ENCODE measurements at regions not wholly inside any gene's neighbourhood (a gene's known extent, or its start where the extent isn't known, plus 50 kb on each side); places are given as distances from the start of the nearest gene placed in this dataset.

DNA sequence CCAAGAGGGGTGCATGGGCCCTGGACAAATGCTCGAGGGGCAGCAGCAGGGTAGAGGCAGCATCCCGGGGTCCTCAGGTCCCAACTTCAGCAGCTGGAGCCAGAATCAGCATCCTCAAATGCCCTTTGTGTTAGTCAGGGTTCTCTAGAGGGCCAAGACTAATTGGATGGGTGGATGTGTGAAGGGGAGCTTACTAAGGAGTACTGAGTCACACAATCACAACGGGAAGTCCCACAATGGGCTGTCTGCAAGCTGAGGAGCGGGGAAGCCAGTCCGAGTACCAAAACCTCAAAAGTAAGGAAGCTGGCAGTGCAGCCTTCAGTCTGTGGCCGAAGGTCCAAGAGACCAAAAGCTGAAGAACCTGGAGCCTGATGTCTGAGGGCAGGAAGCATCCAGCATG is 162.9 kb upstream of the TCERG1L start:
- H3K4me1 ChIP-seq (ENCODE audit: control insufficient read depth, insufficient read depth, low read length), result peaks cover 14% of the 10 kb centered on the region
- no peak overlapping the region for H3K4me3 ChIP-seq (ENCODE audit: low read depth, low read length)
- no peaks in the 10 kb centered on the region for H3K36me3 ChIP-seq (ENCODE audit: control insufficient read depth, insufficient read depth, low read length)
- no peaks in the 10 kb centered on the region for H3K27me3 ChIP-seq (ENCODE audit: control insufficient read depth, insufficient read depth, low read length)
- DNase-seq (ENCODE audit: low read depth in 4 of 6, low spot score in 6 of 6), result no peak
- H3K27ac ChIP-seq (ENCODE audit: low read depth, low read length), result no peak overlapping the region
- 84% methylated on average over 6 of the region's 6 CpGs for WGBS (ENCODE audit: insufficient coverage)
- no peaks in the 10 kb centered on the region for H3K9me3 ChIP-seq (ENCODE audit: control insufficient read depth, insufficient read depth, low read length)

DNA sequence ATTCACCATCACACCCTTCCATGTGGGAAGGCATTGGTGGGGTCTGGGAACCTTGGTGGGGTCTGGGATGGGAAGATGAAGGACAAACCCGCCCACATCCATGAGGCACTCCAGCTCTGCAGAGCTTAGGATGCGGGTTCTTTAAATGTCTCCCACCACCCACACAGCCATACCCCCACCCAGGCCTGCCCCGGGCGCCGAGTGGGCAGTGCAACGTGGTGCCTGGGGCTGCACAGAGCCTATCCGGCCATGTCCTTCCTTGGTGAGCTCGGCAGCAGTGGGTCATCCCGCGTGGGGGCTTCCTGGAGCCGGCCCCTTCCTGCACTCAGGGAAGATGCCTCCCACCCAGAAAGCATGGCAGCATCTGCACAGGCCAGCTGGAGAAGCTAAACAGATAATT is 163.5 kb upstream of the TCERG1L start:
- Histone ChIP-seq H3K9me3 (ENCODE audit: control insufficient read depth, insufficient read depth, low read length) (no peaks in the 10 kb centered on the region), H3K27me3 (ENCODE audit: control insufficient read depth, insufficient read depth, low read length) (no peaks in the 10 kb centered on the region), H3K4me3 (ENCODE audit: low read depth, low read length) (no peak overlapping the region), H3K36me3 (ENCODE audit: control insufficient read depth, insufficient read depth, low read length) (no peaks in the 10 kb centered on the region), H3K27ac (ENCODE audit: low read depth, low read length) (no peak overlapping the region), H3K4me1 (ENCODE audit: control insufficient read depth, insufficient read depth, low read length) (peaks cover 14% of the 10 kb centered on the region)
- DNase-seq (ENCODE audit: low read depth in 4 of 6, low spot score in 6 of 6), result no peak
- WGBS (ENCODE audit: insufficient coverage), result 69% methylated on average over 9 of the region's 11 CpGs

DNA sequence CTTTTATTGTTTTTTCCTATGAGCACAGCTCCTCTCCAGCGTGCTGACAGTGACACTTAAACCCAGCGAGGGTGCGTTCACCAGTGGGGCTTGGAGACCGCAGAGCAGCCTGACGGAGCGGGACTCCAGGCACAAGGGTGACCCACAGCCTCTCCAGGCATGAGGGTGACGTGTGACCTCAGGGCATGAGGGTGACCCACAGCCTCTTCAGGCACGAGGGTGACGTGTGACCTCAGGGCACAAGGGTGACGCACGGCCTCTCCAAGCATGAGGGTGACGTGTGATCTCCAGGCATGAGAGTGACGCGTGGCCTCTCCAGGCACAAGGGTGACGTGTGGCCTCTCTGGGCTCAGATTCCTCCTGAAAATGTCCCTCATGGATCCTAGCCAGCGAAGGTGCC is 164.3 kb upstream of the TCERG1L start:
- no peak for DNase-seq (ENCODE audit: low read depth in 4 of 6, low spot score in 6 of 6)
- 84% methylated on average over 16 of the region's 16 CpGs for WGBS (ENCODE audit: insufficient coverage)
- no peaks in the 10 kb centered on the region for H3K27me3 ChIP-seq (ENCODE audit: control insufficient read depth, insufficient read depth, low read length)

DNA sequence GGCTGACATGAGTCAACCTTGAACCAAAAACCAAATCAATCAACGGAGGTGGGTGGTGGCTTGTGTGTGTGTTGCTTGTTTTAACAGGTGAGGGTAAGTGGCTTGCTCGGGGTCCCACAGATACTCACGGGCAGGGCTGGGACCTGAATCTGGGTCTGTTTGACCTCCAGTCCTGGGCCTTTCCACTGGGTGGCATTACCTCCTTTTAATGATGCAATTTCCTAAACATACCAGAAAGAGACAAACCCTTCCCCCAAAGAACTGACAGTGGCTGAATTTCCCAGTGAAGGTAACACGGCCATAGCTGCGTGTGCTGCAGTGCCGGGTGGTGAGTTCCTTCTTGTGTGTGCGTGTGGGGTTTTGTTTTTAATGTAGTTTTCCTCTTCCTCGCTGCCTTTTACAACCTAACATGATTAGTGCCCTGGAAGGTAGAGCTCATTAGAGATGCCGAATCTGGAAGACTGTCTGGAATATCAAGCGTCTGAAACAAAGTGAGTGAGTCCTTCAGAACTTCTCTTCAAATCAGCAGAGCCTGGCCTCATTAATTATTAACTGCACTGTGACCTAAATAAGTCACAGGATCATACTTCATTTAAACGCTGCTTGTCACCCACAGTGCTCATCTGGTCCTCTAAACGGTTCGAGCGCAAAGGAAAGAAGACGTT is 166.1 kb upstream of the TCERG1L start:
- Histone ChIP-seq H3K27me3 (ENCODE audit: control insufficient read depth, insufficient read depth, low read length) (no peaks in the 10 kb centered on the region), H3K4me1 (ENCODE audit: control insufficient read depth, insufficient read depth, low read length) (peaks cover 19% of the 10 kb centered on the region), H3K4me3 (ENCODE audit: low read depth, low read length) (no peak overlapping the region), H3K27ac (ENCODE audit: low read depth, low read length) (no peak overlapping the region), H3K36me3 (ENCODE audit: control insufficient read depth, insufficient read depth, low read length) (no peaks in the 10 kb centered on the region), H3K9me3 (ENCODE audit: control insufficient read depth, insufficient read depth, low read length) (no peaks in the 10 kb centered on the region)
- peak in 2 of 6 donors; percentile 9 to 64 for DNase-seq (ENCODE audit: low read depth in 4 of 6, low spot score in 6 of 6)
- 63% methylated on average over 3 of the region's 15 CpGs for WGBS (ENCODE audit: insufficient coverage)

More for the DNA sequence above, 164.3 kb upstream of the TCERG1L start:
- Histone ChIP-seq H3K4me3 (ENCODE audit: low read depth, low read length) (no peak overlapping the region), H3K27ac (ENCODE audit: low read depth, low read length) (no peak overlapping the region), H3K36me3 (ENCODE audit: control insufficient read depth, insufficient read depth, low read length) (no peaks in the 10 kb centered on the region), H3K9me3 (ENCODE audit: control insufficient read depth, insufficient read depth, low read length) (no peaks in the 10 kb centered on the region), H3K4me1 (ENCODE audit: control insufficient read depth, insufficient read depth, low read length) (peaks cover 15% of the 10 kb centered on the region)

DNA sequence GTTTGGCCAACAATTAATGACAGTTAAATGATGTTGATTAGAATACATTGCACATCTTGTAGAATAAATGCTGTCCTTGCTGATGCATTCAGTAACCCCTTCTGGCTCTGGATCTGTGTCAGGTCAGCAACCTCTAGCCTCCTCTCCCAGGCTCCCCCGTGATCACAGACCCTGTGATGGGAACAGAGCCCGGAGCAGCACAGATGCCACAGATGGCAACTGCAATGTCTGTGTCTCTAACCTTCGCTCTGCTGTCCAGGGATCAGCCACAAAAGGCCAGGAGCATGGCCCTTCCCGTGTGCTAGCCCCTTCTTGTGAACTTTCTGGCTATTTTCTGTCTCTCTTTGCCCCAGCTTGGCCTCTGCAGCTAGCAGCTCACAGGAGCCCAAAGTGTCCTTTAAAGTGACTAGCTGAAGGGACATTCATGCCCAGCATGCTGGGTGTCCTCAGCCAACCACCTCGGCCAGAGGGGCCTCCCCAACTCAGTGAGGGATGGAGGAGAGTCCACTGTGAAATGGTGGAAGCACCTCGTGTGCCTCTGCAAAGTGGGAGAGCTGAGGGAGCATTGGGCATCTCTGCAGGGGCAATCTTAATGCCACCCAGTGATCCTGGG is 167.0 kb upstream of the TCERG1L start:
- no peak for DNase-seq (ENCODE audit: low read depth in 4 of 6, low spot score in 6 of 6)
- H3K27me3 ChIP-seq (ENCODE audit: control insufficient read depth, insufficient read depth, low read length), result no peaks in the 10 kb centered on the region
- no peaks in the 10 kb centered on the region for H3K36me3 ChIP-seq (ENCODE audit: control insufficient read depth, insufficient read depth, low read length)
- H3K27ac ChIP-seq (ENCODE audit: low read depth, low read length), result no peak overlapping the region
- 50% methylated on average over 6 of the region's 6 CpGs for WGBS (ENCODE audit: insufficient coverage)
- peaks cover 19% of the 10 kb centered on the region for H3K4me1 ChIP-seq (ENCODE audit: control insufficient read depth, insufficient read depth, low read length)
- H3K9me3 ChIP-seq (ENCODE audit: control insufficient read depth, insufficient read depth, low read length), result no peaks in the 10 kb centered on the region
- no peak overlapping the region for H3K4me3 ChIP-seq (ENCODE audit: low read depth, low read length)

DNA sequence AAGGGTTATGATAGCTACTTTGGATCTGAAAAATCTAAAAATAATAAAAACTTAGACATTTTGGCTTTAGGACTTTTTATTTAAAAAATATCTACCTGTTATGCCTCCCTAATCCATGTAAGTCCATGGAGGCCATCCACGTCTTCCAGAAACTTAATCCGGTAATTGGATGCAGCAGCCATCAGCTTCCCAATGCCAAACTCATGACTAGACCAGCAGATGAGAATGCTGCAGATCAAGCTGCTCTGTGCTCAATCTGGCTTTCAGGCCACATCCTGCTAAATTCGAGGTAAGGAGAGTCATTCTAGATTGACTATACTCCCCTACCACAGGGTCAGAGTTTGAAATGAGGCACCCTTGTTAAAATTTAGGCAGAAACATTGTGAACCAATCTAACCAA is 168.5 kb upstream of the TCERG1L start:
- no peak overlapping the region for H3K27ac ChIP-seq (ENCODE audit: low read depth, low read length)

DNA sequence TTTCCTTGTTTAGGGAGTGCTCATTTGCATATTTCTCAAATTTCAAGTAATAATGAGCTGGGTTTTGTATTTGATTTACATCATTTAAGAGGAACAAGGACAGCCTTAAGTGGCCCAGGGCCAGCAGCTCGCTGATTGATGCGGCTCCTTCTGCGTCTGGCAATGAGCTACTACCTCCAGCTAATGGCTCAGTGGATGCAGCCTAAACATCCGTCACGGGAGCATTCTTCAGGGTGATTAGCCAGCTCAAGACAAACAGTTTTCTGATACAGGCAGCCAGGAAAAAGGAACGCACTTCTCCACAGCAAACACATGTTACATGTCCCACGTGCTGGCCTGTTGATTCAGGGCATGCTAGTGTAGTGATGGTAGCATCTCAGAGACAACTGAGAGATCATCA is 169.3 kb upstream of the TCERG1L start:
- H3K4me3 ChIP-seq (ENCODE audit: low read depth, low read length), result no peak overlapping the region
- no peaks in the 10 kb centered on the region for H3K9me3 ChIP-seq (ENCODE audit: control insufficient read depth, insufficient read depth, low read length)
- H3K27me3 ChIP-seq (ENCODE audit: control insufficient read depth, insufficient read depth, low read length), result no peaks in the 10 kb centered on the region
- DNase-seq (ENCODE audit: low read depth in 4 of 6, low spot score in 6 of 6), result peak in 2 of 6 donors; percentile 82 to 89
- WGBS (ENCODE audit: insufficient coverage), result 12% methylated on average over 5 of the region's 7 CpGs
- H3K4me1 ChIP-seq (ENCODE audit: control insufficient read depth, insufficient read depth, low read length), result peaks cover 13% of the 10 kb centered on the region
- H3K36me3 ChIP-seq (ENCODE audit: control insufficient read depth, insufficient read depth, low read length), result no peaks in the 10 kb centered on the region
- H3K27ac ChIP-seq (ENCODE audit: low read depth, low read length), result no peak overlapping the region

More for the DNA sequence above, 168.5 kb upstream of the TCERG1L start:
- 87% methylated on average over 3 of the region's 3 CpGs for WGBS (ENCODE audit: insufficient coverage)
- no peaks in the 10 kb centered on the region for H3K27me3 ChIP-seq (ENCODE audit: control insufficient read depth, insufficient read depth, low read length)
- peak in 1 of 6 donors; percentile 26 for DNase-seq (ENCODE audit: low read depth in 4 of 6, low spot score in 6 of 6)
- H3K4me3 ChIP-seq (ENCODE audit: low read depth, low read length), result no peak overlapping the region
- no peaks in the 10 kb centered on the region for H3K9me3 ChIP-seq (ENCODE audit: control insufficient read depth, insufficient read depth, low read length)
- H3K36me3 ChIP-seq (ENCODE audit: control insufficient read depth, insufficient read depth, low read length), result no peaks in the 10 kb centered on the region
- H3K4me1 ChIP-seq (ENCODE audit: control insufficient read depth, insufficient read depth, low read length), result peaks cover 19% of the 10 kb centered on the region

DNA sequence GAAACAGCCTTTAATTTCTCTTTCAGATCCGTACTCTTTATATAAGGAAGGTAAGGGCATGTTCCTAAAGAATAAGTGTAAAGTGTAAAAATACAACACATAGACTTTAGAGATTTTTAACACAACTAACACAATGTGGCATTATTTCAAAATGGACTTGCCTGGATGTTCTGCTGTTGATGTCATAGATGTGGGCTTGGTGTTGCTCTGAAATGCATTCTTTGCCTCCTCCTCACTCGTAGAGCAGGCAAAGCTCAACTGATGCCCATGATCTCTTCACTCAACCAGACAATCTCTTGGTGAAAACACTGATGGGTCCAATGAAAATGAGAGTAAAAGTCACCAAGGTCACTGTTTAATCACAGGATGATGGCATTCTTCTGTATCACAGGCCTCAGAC is 174.2 kb upstream of the TCERG1L start:
- Histone ChIP-seq H3K4me3 (ENCODE audit: low read depth, low read length) (no peak overlapping the region), H3K4me1 (ENCODE audit: control insufficient read depth, insufficient read depth, low read length) (peaks cover 4% of the 10 kb centered on the region), H3K27me3 (ENCODE audit: control insufficient read depth, insufficient read depth, low read length) (no peaks in the 10 kb centered on the region), H3K27ac (ENCODE audit: low read depth, low read length) (no peak overlapping the region), H3K9me3 (ENCODE audit: control insufficient read depth, insufficient read depth, low read length) (no peaks in the 10 kb centered on the region), H3K36me3 (ENCODE audit: control insufficient read depth, insufficient read depth, low read length) (no peaks in the 10 kb centered on the region)
- no peak for DNase-seq (ENCODE audit: low read depth in 4 of 6, low spot score in 6 of 6)
- WGBS (ENCODE audit: insufficient coverage), result no CpG with 5 or more reads among the region's 2 CpGs

DNA sequence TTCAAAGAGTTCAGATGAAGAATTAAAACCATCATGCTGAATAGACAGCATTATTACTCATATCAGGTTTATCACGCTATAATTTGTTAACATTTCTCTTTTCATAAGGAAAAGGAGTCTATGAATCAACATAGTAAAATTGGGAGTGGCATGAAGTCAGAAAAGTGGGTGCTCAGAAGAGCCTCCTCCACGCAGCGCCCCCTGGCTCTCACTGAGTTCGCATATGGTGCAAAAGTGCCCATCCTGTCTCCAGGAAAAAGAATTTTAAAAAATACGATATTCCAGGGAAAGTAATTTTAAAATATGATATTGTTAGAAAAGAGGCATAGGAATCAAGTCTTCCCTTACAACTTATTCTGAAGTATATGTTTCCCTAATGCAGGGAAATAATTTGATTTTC is 176.3 kb upstream of the TCERG1L start:
- Histone ChIP-seq H3K27me3 (ENCODE audit: control insufficient read depth, insufficient read depth, low read length) (no peaks in the 10 kb centered on the region), H3K36me3 (ENCODE audit: control insufficient read depth, insufficient read depth, low read length) (no peaks in the 10 kb centered on the region), H3K4me3 (ENCODE audit: low read depth, low read length) (no peak overlapping the region), H3K27ac (ENCODE audit: low read depth, low read length) (no peak overlapping the region), H3K4me1 (ENCODE audit: control insufficient read depth, insufficient read depth, low read length) (no peaks in the 10 kb centered on the region), H3K9me3 (ENCODE audit: control insufficient read depth, insufficient read depth, low read length) (no peaks in the 10 kb centered on the region)
- DNase-seq (ENCODE audit: low read depth in 4 of 6, low spot score in 6 of 6), result no peak
- WGBS (ENCODE audit: insufficient coverage), result no CpG with 5 or more reads among the region's 5 CpGs

DNA sequence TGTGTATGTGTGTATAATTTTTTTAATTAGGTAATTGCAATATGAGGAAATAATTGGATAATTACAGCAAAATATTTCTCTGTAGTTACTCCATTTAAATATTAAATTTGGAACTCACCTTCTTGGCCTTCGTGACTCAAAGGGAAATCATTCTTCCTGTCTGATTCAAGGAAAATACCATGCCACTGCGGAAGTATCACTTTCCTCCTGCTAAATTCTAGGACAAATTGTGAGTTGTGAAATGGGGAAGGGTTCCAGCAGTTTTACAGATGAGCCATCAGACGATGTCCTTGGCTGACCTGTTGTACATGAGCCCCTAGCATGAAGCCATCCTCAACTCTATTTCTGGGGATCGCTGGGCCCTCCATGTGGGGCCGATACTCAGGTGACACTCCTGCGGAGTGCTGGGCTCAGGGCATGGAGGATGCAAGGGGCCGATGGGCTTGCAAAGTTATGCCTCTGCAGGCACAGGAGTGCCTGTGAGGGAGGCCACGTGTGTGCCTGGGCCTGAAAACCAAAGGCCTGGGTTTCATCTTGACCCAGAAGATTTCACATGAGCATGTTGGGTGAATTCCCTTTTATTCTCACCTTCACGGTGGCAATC is 179.6 kb upstream of the TCERG1L start:
- Histone ChIP-seq H3K9me3 (ENCODE audit: control insufficient read depth, insufficient read depth, low read length) (no peaks in the 10 kb centered on the region), H3K27ac (ENCODE audit: low read depth, low read length) (no peak overlapping the region), H3K27me3 (ENCODE audit: control insufficient read depth, insufficient read depth, low read length) (no peaks in the 10 kb centered on the region), H3K4me1 (ENCODE audit: control insufficient read depth, insufficient read depth, low read length) (no peaks in the 10 kb centered on the region), H3K4me3 (ENCODE audit: low read depth, low read length) (no peak overlapping the region), H3K36me3 (ENCODE audit: control insufficient read depth, insufficient read depth, low read length) (no peaks in the 10 kb centered on the region)
- no peak for DNase-seq (ENCODE audit: low read depth in 4 of 6, low spot score in 6 of 6)
- WGBS (ENCODE audit: insufficient coverage), result 93% methylated on average over 6 of the region's 9 CpGs
